ENCODE measurements at regions not wholly inside any gene's neighbourhood (a gene's known extent, or its start where the extent isn't known, plus 50 kb on each side); places are given as distances from the start of the nearest gene placed in this dataset.

GRCh38 chr4:26163425-26164362, 157.1 kb upstream of the RBPJ start:
- TF ChIP-seq, protein P1, sequence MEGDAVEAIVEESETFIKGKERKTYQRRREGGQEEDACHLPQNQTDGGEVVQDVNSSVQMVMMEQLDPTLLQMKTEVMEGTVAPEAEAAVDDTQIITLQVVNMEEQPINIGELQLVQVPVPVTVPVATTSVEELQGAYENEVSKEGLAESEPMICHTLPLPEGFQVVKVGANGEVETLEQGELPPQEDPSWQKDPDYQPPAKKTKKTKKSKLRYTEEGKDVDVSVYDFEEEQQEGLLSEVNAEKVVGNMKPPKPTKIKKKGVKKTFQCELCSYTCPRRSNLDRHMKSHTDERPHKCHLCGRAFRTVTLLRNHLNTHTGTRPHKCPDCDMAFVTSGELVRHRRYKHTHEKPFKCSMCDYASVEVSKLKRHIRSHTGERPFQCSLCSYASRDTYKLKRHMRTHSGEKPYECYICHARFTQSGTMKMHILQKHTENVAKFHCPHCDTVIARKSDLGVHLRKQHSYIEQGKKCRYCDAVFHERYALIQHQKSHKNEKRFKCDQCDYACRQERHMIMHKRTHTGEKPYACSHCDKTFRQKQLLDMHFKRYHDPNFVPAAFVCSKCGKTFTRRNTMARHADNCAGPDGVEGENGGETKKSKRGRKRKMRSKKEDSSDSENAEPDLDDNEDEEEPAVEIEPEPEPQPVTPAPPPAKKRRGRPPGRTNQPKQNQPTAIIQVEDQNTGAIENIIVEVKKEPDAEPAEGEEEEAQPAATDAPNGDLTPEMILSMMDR (IDR thresholded peaks at IDR 0.05; ENCODE audit: insufficient read depth, low read length), result no peak
- TF ChIP-seq, protein P2, sequence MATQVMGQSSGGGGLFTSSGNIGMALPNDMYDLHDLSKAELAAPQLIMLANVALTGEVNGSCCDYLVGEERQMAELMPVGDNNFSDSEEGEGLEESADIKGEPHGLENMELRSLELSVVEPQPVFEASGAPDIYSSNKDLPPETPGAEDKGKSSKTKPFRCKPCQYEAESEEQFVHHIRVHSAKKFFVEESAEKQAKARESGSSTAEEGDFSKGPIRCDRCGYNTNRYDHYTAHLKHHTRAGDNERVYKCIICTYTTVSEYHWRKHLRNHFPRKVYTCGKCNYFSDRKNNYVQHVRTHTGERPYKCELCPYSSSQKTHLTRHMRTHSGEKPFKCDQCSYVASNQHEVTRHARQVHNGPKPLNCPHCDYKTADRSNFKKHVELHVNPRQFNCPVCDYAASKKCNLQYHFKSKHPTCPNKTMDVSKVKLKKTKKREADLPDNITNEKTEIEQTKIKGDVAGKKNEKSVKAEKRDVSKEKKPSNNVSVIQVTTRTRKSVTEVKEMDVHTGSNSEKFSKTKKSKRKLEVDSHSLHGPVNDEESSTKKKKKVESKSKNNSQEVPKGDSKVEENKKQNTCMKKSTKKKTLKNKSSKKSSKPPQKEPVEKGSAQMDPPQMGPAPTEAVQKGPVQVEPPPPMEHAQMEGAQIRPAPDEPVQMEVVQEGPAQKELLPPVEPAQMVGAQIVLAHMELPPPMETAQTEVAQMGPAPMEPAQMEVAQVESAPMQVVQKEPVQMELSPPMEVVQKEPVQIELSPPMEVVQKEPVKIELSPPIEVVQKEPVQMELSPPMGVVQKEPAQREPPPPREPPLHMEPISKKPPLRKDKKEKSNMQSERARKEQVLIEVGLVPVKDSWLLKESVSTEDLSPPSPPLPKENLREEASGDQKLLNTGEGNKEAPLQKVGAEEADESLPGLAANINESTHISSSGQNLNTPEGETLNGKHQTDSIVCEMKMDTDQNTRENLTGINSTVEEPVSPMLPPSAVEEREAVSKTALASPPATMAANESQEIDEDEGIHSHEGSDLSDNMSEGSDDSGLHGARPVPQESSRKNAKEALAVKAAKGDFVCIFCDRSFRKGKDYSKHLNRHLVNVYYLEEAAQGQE (IDR thresholded peaks at IDR 0.05; ENCODE audit: insufficient replicate concordance, low read depth), result no peak

Measured in HL-60 (cell line).